ENCODE measurements at regions not wholly inside any gene's neighbourhood (a gene's known extent, or its start where the extent isn't known, plus 50 kb on each side); places are given as distances from the start of the nearest gene placed in this dataset.

GRCh38 chr6:148164645-148165044 is 178.0 kb upstream of the SASH1 start:
- in situ Hi-C loops (cut with MboI; ENCODE audit: low sequenced_read_pairs) (loop anchor here (5.0 to 25.0 kb wide), 2 partner anchors 657 to 1302 kb away; partner anchors contain the start of gene SAMD5), dilution Hi-C loops (cut with HindIII; ENCODE audit: low sequenced_read_pairs, unreplicated experiment) (no loop called here)

More at GRCh38 chr6:148164645-148165044, 178.0 kb upstream of the SASH1 start:
- DNase-seq = no peak
- Histone ChIP-seq H3K9me1 (ENCODE audit: insufficient read depth, low read length) (no peaks in the 10 kb centered on the region), H3K56ac (ENCODE audit: extremely low read depth, insufficient read depth, low read length) (no peak overlapping the region), H3K9me3 (ENCODE audit: control insufficient read depth, insufficient read depth, low read length) (no peaks in the 10 kb centered on the region), H3K14ac (replicated peaks; ENCODE audit: low read depth, low read length) (no peak overlapping the region), H4K91ac (ENCODE audit: insufficient read depth, low read depth, low read length) (no peak overlapping the region), H2BK5ac (ENCODE audit: low read depth, low read length, poor library complexity, severe bottlenecking) (no peak overlapping the region), H2AK5ac (ENCODE audit: low read depth, low read length) (no peak overlapping the region), H2BK15ac (ENCODE audit: low read depth, low read length) (no peak overlapping the region), H3K18ac (ENCODE audit: low read depth, low read length) (no peak overlapping the region), H3K4me1 (ENCODE audit: control insufficient read depth, insufficient read depth, low read length) (no peaks in the 10 kb centered on the region), H2BK120ac (ENCODE audit: low read depth, low read length) (no peak overlapping the region), H3K27ac (ENCODE audit: insufficient read depth, low read length) (no peak overlapping the region), H4K8ac (ENCODE audit: low read depth in 2 of 2, low read length in 2 of 2) (no peak overlapping the region), H3K36me3 (ENCODE audit: control insufficient read depth, insufficient read depth, low read length) (no peaks in the 10 kb centered on the region), H2AFZ (replicated peaks; ENCODE audit: low read length, poor library complexity) (no peak overlapping the region), H3K27me3 (ENCODE audit: control insufficient read depth, insufficient read depth, low read length) (no peaks in the 10 kb centered on the region; the same call in 1 of the 2 replicates), H2BK20ac (ENCODE audit: low read depth, low read length) (no peak overlapping the region), H3K23ac (ENCODE audit: low read depth, low read length) (no peak overlapping the region), H3K4ac (ENCODE audit: low read depth, low read length) (no peak overlapping the region), H4K20me1 (ENCODE audit: insufficient read depth, low read length) (no peaks in the 10 kb centered on the region), H4K5ac (ENCODE audit: low read depth, low read length) (no peak overlapping the region), H3K4me2 (ENCODE audit: low read depth, low read length) (no peak overlapping the region), H3K9ac (ENCODE audit: low read depth, low read length) (no peak overlapping the region), H2AK9ac (replicated peaks; ENCODE audit: low read depth, low read length, poor library complexity) (peak overlapping the region; percentile 10), H3K79me1 (ENCODE audit: low read depth in 1 of 2, low read length in 2 of 2) (no peaks in the 10 kb centered on the region), H3K4me3 (ENCODE audit: insufficient read depth, low read depth, low read length) (no peak overlapping the region)
- WGBS, 2 experiments (ENCODE audit: extremely low coverage in 2 of 2, insufficient read length in 1 of 2) = no CpG with 5 or more reads among the region's 4 CpGs
- BruUV-seq (replicated peaks) = no TSS peak
- intact Hi-C loops (cut with micrococcal nuclease) = loop anchor here (5.0 to 10.0 kb wide), 2 partner anchors 410 to 772 kb away; no protein-coding TSS in a partner anchor
- CTCF ChIA-PET = interaction anchor here (3.2 kb wide), 1 partner anchor 658 kb away, joined by 30 read pairs; no protein-coding TSS in a partner anchor
- TF ChIP-seq NFE2L2 (IDR thresholded peaks at IDR 0.05; ENCODE audit: low read depth, low read length) = no peak
- ATAC-seq (ENCODE audit: low read depth) = no peak
- POLR2A ChIA-PET (ENCODE audit: unreplicated experiment) = no interaction called here

Measured in IMR-90 (cell line).